Keratinocyte (primary cell): ENCODE measurements at regions not wholly inside any gene's neighbourhood (a gene's known extent, or its start where the extent isn't known, plus 50 kb on each side); places are given as distances from the start of the nearest gene placed in this dataset.

Experiments
- DNase-seq: peaks from one replicate; pipeline ENCODE4 v3.0.0-alpha.2; 2011; ENCODE audit warnings: low read depth, missing footprints, low spot score
- FAIRE-seq: peaks from 2 replicates; lab custom pipeline; 2011; peaks lifted over from hg19 to GRCh38; lab: Jason Lieb, UNC
- H2AFZ ChIP-seq: 2 replicates; pipeline ENCODE4 v1.6.0; 2012; ENCODE audit warnings: low read length, control low read depth, inconsistent platforms; ENCODE audit not compliant: control insufficient read depth
- H3K27ac ChIP-seq: 2 replicates; pipeline ENCODE4 v1.5.1; 2011; ENCODE audit warnings: low read length; ENCODE audit not compliant: control insufficient read depth, insufficient read depth
- H3K27me3 ChIP-seq: 3 replicates; pipeline ENCODE4 v1.6.0; 2011; ENCODE audit warnings: low read length; ENCODE audit not compliant: control insufficient read depth, insufficient read depth; ENCODE audit errors: extremely low read depth
- H3K36me3 ChIP-seq, 2 experiments: 2 replicates in 1 of 2; 3 replicates in 1 of 2; pipeline ENCODE4 v1.5.1; 2011; ENCODE audit warnings: low read length in 2 of 2, mild to moderate bottlenecking in 1 of 2; ENCODE audit not compliant: control insufficient read depth in 2 of 2, insufficient read depth in 2 of 2; ENCODE audit errors: extremely low read depth in 1 of 2
- H3K4me1 ChIP-seq: 3 replicates; pipeline ENCODE4 v1.5.1; 2011; ENCODE audit warnings: low read length; ENCODE audit not compliant: control insufficient read depth, insufficient read depth; ENCODE audit errors: extremely low read depth
- H3K4me2 ChIP-seq: 3 replicates; pipeline ENCODE4 v1.6.0; 2011; ENCODE audit warnings: low read depth, low read length; ENCODE audit not compliant: control insufficient read depth, insufficient read depth; ENCODE audit errors: extremely low read depth
- H3K4me3 ChIP-seq, 3 experiments: fragments of 200-600 bp in 1 of 3; sonication (generic) in 1 of 3; 2 replicates in 2 of 3; 3 replicates in 1 of 3; pipeline ENCODE4 v1.5.1; 2011 to 2016; ENCODE audit warnings: low read length in 3 of 3, mild to moderate bottlenecking in 3 of 3, control low read depth in 2 of 3, inconsistent platforms in 1 of 3, low read depth in 1 of 3, mixed read lengths in 1 of 3, mixed run types in 1 of 3, moderate library complexity in 1 of 3; ENCODE audit not compliant: control insufficient read depth in 2 of 3, insufficient read depth in 2 of 3; ENCODE audit errors: extremely low read depth in 1 of 3
- H3K79me2 ChIP-seq: 2 replicates; pipeline ENCODE4 v1.6.0; 2012; ENCODE audit warnings: low read length; ENCODE audit not compliant: control insufficient read depth, insufficient read depth
- H3K9ac ChIP-seq: 3 replicates; pipeline ENCODE4 v1.6.0; 2011; ENCODE audit warnings: low read length; ENCODE audit not compliant: control insufficient read depth, insufficient read depth; ENCODE audit errors: extremely low read depth
- H3K9me1 ChIP-seq: 3 replicates; pipeline ENCODE4 v1.6.0; 2011; ENCODE audit warnings: low read length; ENCODE audit not compliant: control insufficient read depth, insufficient read depth; ENCODE audit errors: extremely low read depth
- H3K9me3 ChIP-seq: 2 replicates; pipeline ENCODE4 v1.5.1; 2012; ENCODE audit warnings: low read depth, low read length; ENCODE audit not compliant: control insufficient read depth
- H4K20me1 ChIP-seq: 3 replicates; pipeline ENCODE4 v1.6.0; 2011; ENCODE audit warnings: low read length; ENCODE audit not compliant: control insufficient read depth, insufficient read depth; ENCODE audit errors: extremely low read depth
- EZH2 ChIP-seq: IDR thresholded peaks from one replicate; pipeline ENCODE4 v1.6.1; 2012; ENCODE audit warnings: inconsistent platforms, mild to moderate bottlenecking, low read length, moderate library complexity
- dilution Hi-C: fragments of 300-500 bp; cut with MboI; formaldehyde crosslinking; loops from one replicate; pipeline ENCODE4 v1.7.0; 2020; ENCODE audit warnings: low sequenced_read_pairs; ENCODE audit not compliant: extremely low pct_ligation_motif_present
- TF ChIP-seq, protein P1 (sequence below), 3 experiments: IDR thresholded peaks in 1 of 3; conservative IDR thresholded peaks in 1 of 3; optimal IDR thresholded peaks in 1 of 3; 2 replicates in 2 of 3; 3 replicates in 1 of 3; pipeline versions ENCODE3 to v1.5.1; 2011; ENCODE audit warnings: low read length in 3 of 3, mild to moderate bottlenecking in 3 of 3, moderate library complexity in 2 of 3, control low read depth in 1 of 3, inconsistent platforms in 1 of 3; ENCODE audit not compliant: insufficient read depth in 2 of 3; ENCODE audit errors: extremely low read depth in 1 of 3

GRCh38 chr16:49129935-49130334 lies 151.7 kb downstream of the CBLN1 start:
- dilution Hi-C loops = no loop called here
- H3K9me1 ChIP-seq = no peaks in the 10 kb centered on the region

GRCh38 chr16:49128740-49129139 lies 152.9 kb downstream of the CBLN1 start:
- no peaks in the 10 kb centered on the region for H3K79me2 ChIP-seq
- no peak for FAIRE-seq
- TF ChIP-seq, protein P1, sequence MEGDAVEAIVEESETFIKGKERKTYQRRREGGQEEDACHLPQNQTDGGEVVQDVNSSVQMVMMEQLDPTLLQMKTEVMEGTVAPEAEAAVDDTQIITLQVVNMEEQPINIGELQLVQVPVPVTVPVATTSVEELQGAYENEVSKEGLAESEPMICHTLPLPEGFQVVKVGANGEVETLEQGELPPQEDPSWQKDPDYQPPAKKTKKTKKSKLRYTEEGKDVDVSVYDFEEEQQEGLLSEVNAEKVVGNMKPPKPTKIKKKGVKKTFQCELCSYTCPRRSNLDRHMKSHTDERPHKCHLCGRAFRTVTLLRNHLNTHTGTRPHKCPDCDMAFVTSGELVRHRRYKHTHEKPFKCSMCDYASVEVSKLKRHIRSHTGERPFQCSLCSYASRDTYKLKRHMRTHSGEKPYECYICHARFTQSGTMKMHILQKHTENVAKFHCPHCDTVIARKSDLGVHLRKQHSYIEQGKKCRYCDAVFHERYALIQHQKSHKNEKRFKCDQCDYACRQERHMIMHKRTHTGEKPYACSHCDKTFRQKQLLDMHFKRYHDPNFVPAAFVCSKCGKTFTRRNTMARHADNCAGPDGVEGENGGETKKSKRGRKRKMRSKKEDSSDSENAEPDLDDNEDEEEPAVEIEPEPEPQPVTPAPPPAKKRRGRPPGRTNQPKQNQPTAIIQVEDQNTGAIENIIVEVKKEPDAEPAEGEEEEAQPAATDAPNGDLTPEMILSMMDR (optimal IDR thresholded peaks at IDR 0.05 in 1 of 3, IDR thresholded peaks at IDR 0.05 in 1 of 3, conservative IDR thresholded peaks at IDR 0.05 in 1 of 3; ENCODE audit: extremely low read depth in 1 of 3, insufficient read depth in 2 of 3, low read length in 3 of 3) = no peak
- no peak for TF ChIP-seq EZH2
- no peaks in the 10 kb centered on the region for H3K36me3 ChIP-seq
- no peak overlapping the region for H3K27ac ChIP-seq
- H3K4me2 ChIP-seq = no peak overlapping the region
- no peaks in the 10 kb centered on the region for H3K9me3 ChIP-seq
- H3K4me3 ChIP-seq = no peak overlapping the region
- no peaks in the 10 kb centered on the region for H3K27me3 ChIP-seq
- H3K9ac ChIP-seq = no peak overlapping the region
- no peaks in the 10 kb centered on the region for H4K20me1 ChIP-seq
- no peak overlapping the region for H2AFZ ChIP-seq
- dilution Hi-C loops = no loop called here
- no peak for DNase-seq
- no peaks in the 10 kb centered on the region for H3K9me1 ChIP-seq
- H3K4me1 ChIP-seq = no peaks in the 10 kb centered on the region

More at GRCh38 chr16:49129935-49130334, 151.7 kb downstream of the CBLN1 start:
- no peak overlapping the region for H3K9ac ChIP-seq
- H3K4me3 ChIP-seq = no peak overlapping the region
- no peak overlapping the region for H3K4me2 ChIP-seq
- no peaks in the 10 kb centered on the region for H3K4me1 ChIP-seq
- no peak overlapping the region for H3K27ac ChIP-seq
- no peaks in the 10 kb centered on the region for H3K79me2 ChIP-seq
- FAIRE-seq = no peak
- TF ChIP-seq EZH2 = no peak
- TF ChIP-seq, protein P1 (optimal IDR thresholded peaks at IDR 0.05 in 1 of 3, IDR thresholded peaks at IDR 0.05 in 1 of 3, conservative IDR thresholded peaks at IDR 0.05 in 1 of 3; ENCODE audit: extremely low read depth in 1 of 3, insufficient read depth in 2 of 3, low read length in 3 of 3) = no peak
- H3K9me3 ChIP-seq = no peaks in the 10 kb centered on the region
- no peaks in the 10 kb centered on the region for H4K20me1 ChIP-seq
- no peak overlapping the region for H2AFZ ChIP-seq
- H3K36me3 ChIP-seq = no peaks in the 10 kb centered on the region
- DNase-seq = no peak
- H3K27me3 ChIP-seq = no peaks in the 10 kb centered on the region
